ENCODE measurements at regions not wholly inside any gene's neighbourhood (a gene's known extent, or its start where the extent isn't known, plus 50 kb on each side); places are given as distances from the start of the nearest gene placed in this dataset.

GRCh38 chr18:7341581-7342337 is 110.9 kb downstream of the LRRC30 start:
- H3K27ac ChIP-seq (ENCODE audit: low read depth, low read length) = no peak overlapping the region
- H3K36me3 ChIP-seq (ENCODE audit: insufficient read depth, low read length) = no peaks in the 10 kb centered on the region
- no peaks in the 10 kb centered on the region for H3K79me2 ChIP-seq (ENCODE audit: control insufficient read depth, insufficient read depth, low read length, unreplicated experiment)
- H3K27me3 ChIP-seq (ENCODE audit: insufficient read depth, low read length) = peaks cover 30% of the 10 kb centered on the region
- no peak overlapping the region for H3K4me3 ChIP-seq (ENCODE audit: low read depth, low read length)
- no peak overlapping the region for H2AFZ ChIP-seq (ENCODE audit: low read length, unreplicated experiment)
- no peaks in the 10 kb centered on the region for H3K4me1 ChIP-seq (ENCODE audit: control insufficient read depth, insufficient read depth, low read length, unreplicated experiment)

GRCh38 chr18:7349181-7349837 is 118.4 kb downstream of the LRRC30 start:
- no peak overlapping the region for H3K4me3 ChIP-seq (ENCODE audit: low read depth, low read length)
- peaks cover 8% of the 10 kb centered on the region; the same call in 1 of the 2 replicates for H3K27me3 ChIP-seq (ENCODE audit: insufficient read depth, low read length)
- no peaks in the 10 kb centered on the region for H3K4me1 ChIP-seq (ENCODE audit: control insufficient read depth, insufficient read depth, low read length, unreplicated experiment)
- H3K79me2 ChIP-seq (ENCODE audit: control insufficient read depth, insufficient read depth, low read length, unreplicated experiment) = no peaks in the 10 kb centered on the region
- H2AFZ ChIP-seq (ENCODE audit: low read length, unreplicated experiment) = no peak overlapping the region
- no peak overlapping the region for H3K27ac ChIP-seq (ENCODE audit: low read depth, low read length)
- no peaks in the 10 kb centered on the region for H3K36me3 ChIP-seq (ENCODE audit: insufficient read depth, low read length)

- Histone ChIP-seq H3K79me2 (ENCODE audit: control insufficient read depth, insufficient read depth, low read length, unreplicated experiment) (no peaks in the 10 kb centered on the region), H3K4me3 (ENCODE audit: low read depth, low read length) (no peak overlapping the region), H3K27me3 (ENCODE audit: insufficient read depth, low read length) (peaks cover 21% of the 10 kb centered on the region), H3K4me1 (ENCODE audit: control insufficient read depth, insufficient read depth, low read length, unreplicated experiment) (no peaks in the 10 kb centered on the region), H2AFZ (ENCODE audit: low read length, unreplicated experiment) (no peak overlapping the region), H3K27ac (ENCODE audit: low read depth, low read length) (no peak overlapping the region), H3K36me3 (ENCODE audit: insufficient read depth, low read length) (no peaks in the 10 kb centered on the region)
These were observed 128.3 kb downstream of the LRRC30 start for GRCh38 chr18:7358989-7359726.

GRCh38 chr18:7360606-7361170 is 129.8 kb downstream of the LRRC30 start:
- Histone ChIP-seq H3K4me1 (ENCODE audit: control insufficient read depth, insufficient read depth, low read length, unreplicated experiment) (no peaks in the 10 kb centered on the region), H3K27me3 (ENCODE audit: insufficient read depth, low read length) (peaks cover 18% of the 10 kb centered on the region), H3K36me3 (ENCODE audit: insufficient read depth, low read length) (no peaks in the 10 kb centered on the region), H3K79me2 (ENCODE audit: control insufficient read depth, insufficient read depth, low read length, unreplicated experiment) (no peaks in the 10 kb centered on the region), H2AFZ (ENCODE audit: low read length, unreplicated experiment) (no peak overlapping the region), H3K27ac (ENCODE audit: low read depth, low read length) (no peak overlapping the region), H3K4me3 (ENCODE audit: low read depth, low read length) (no peak overlapping the region)

GRCh38 chr18:7363338-7363737 is 132.4 kb downstream of the LRRC30 start:
- Histone ChIP-seq H3K4me1 (ENCODE audit: control insufficient read depth, insufficient read depth, low read length, unreplicated experiment) (no peaks in the 10 kb centered on the region), H3K79me2 (ENCODE audit: control insufficient read depth, insufficient read depth, low read length, unreplicated experiment) (no peaks in the 10 kb centered on the region)

GRCh38 chr18:7366597-7366996 is 135.7 kb downstream of the LRRC30 start:
- no peak overlapping the region for H3K4me3 ChIP-seq (ENCODE audit: low read depth, low read length)
- H3K27me3 ChIP-seq (ENCODE audit: insufficient read depth, low read length) = peaks cover 9% of the 10 kb centered on the region; the same call in 1 of the 2 replicates
- no peaks in the 10 kb centered on the region for H3K4me1 ChIP-seq (ENCODE audit: control insufficient read depth, insufficient read depth, low read length, unreplicated experiment)
- no peaks in the 10 kb centered on the region for H3K79me2 ChIP-seq (ENCODE audit: control insufficient read depth, insufficient read depth, low read length, unreplicated experiment)
- no peak overlapping the region for H3K27ac ChIP-seq (ENCODE audit: low read depth, low read length)
- no peaks in the 10 kb centered on the region for H3K36me3 ChIP-seq (ENCODE audit: insufficient read depth, low read length)
- H2AFZ ChIP-seq (ENCODE audit: low read length, unreplicated experiment) = no peak overlapping the region

More at GRCh38 chr18:7363338-7363737, 132.4 kb downstream of the LRRC30 start:
- Histone ChIP-seq H2AFZ (ENCODE audit: low read length, unreplicated experiment) (no peak overlapping the region), H3K27ac (ENCODE audit: low read depth, low read length) (no peak overlapping the region), H3K4me3 (ENCODE audit: low read depth, low read length) (no peak overlapping the region), H3K27me3 (ENCODE audit: insufficient read depth, low read length) (peaks cover 12% of the 10 kb centered on the region), H3K36me3 (ENCODE audit: insufficient read depth, low read length) (no peaks in the 10 kb centered on the region)

GRCh38 chr18:7367336-7367735 is 136.4 kb downstream of the LRRC30 start:
- Histone ChIP-seq H3K4me3 (ENCODE audit: low read depth, low read length) (no peak overlapping the region), H3K27ac (ENCODE audit: low read depth, low read length) (no peak overlapping the region), H2AFZ (ENCODE audit: low read length, unreplicated experiment) (no peak overlapping the region), H3K79me2 (ENCODE audit: control insufficient read depth, insufficient read depth, low read length, unreplicated experiment) (no peaks in the 10 kb centered on the region), H3K27me3 (ENCODE audit: insufficient read depth, low read length) (peaks cover 9% of the 10 kb centered on the region; the same call in 1 of the 2 replicates), H3K4me1 (ENCODE audit: control insufficient read depth, insufficient read depth, low read length, unreplicated experiment) (no peaks in the 10 kb centered on the region), H3K36me3 (ENCODE audit: insufficient read depth, low read length) (no peaks in the 10 kb centered on the region)

GRCh38 chr18:7369006-7369405 is 138.1 kb downstream of the LRRC30 start:
- no peaks in the 10 kb centered on the region for H3K79me2 ChIP-seq (ENCODE audit: control insufficient read depth, insufficient read depth, low read length, unreplicated experiment)
- no peaks in the 10 kb centered on the region for H3K36me3 ChIP-seq (ENCODE audit: insufficient read depth, low read length)
- H2AFZ ChIP-seq (ENCODE audit: low read length, unreplicated experiment) = no peak overlapping the region

GRCh38 chr18:7370375-7370774 is 139.5 kb downstream of the LRRC30 start:
- no peak overlapping the region for H3K27ac ChIP-seq (ENCODE audit: low read depth, low read length)
- H3K4me3 ChIP-seq (ENCODE audit: low read depth, low read length) = no peak overlapping the region
- H2AFZ ChIP-seq (ENCODE audit: low read length, unreplicated experiment) = no peak overlapping the region
- no peaks in the 10 kb centered on the region for H3K4me1 ChIP-seq (ENCODE audit: control insufficient read depth, insufficient read depth, low read length, unreplicated experiment)
- no peaks in the 10 kb centered on the region for H3K79me2 ChIP-seq (ENCODE audit: control insufficient read depth, insufficient read depth, low read length, unreplicated experiment)
- 0 out of 2 replicates have a peak, but pooled peaks cover 4% of the 10 kb centered on the region for H3K27me3 ChIP-seq (ENCODE audit: insufficient read depth, low read length)
- H3K36me3 ChIP-seq (ENCODE audit: insufficient read depth, low read length) = no peaks in the 10 kb centered on the region

More at GRCh38 chr18:7369006-7369405, 138.1 kb downstream of the LRRC30 start:
- Histone ChIP-seq H3K27ac (ENCODE audit: low read depth, low read length) (no peak overlapping the region), H3K4me1 (ENCODE audit: control insufficient read depth, insufficient read depth, low read length, unreplicated experiment) (no peaks in the 10 kb centered on the region), H3K4me3 (ENCODE audit: low read depth, low read length) (no peak overlapping the region), H3K27me3 (ENCODE audit: insufficient read depth, low read length) (0 out of 2 replicates have a peak, but pooled peaks cover 6% of the 10 kb centered on the region)

- Histone ChIP-seq H3K27me3 (ENCODE audit: insufficient read depth, low read length) (no peaks in the 10 kb centered on the region), H3K79me2 (ENCODE audit: control insufficient read depth, insufficient read depth, low read length, unreplicated experiment) (no peaks in the 10 kb centered on the region), H3K36me3 (ENCODE audit: insufficient read depth, low read length) (no peaks in the 10 kb centered on the region), H3K27ac (ENCODE audit: low read depth, low read length) (no peak overlapping the region), H3K4me3 (ENCODE audit: low read depth, low read length) (no peak overlapping the region), H3K4me1 (ENCODE audit: control insufficient read depth, insufficient read depth, low read length, unreplicated experiment) (no peaks in the 10 kb centered on the region), H2AFZ (ENCODE audit: low read length, unreplicated experiment) (no peak overlapping the region)
These were observed 139.9 kb downstream of the LRRC30 start for GRCh38 chr18:7370802-7371201.
